Right kidney (tissue), 1 donor: ENCODE measurements at regions not wholly inside any gene's neighbourhood (a gene's known extent, or its start where the extent isn't known, plus 50 kb on each side); places are given as distances from the start of the nearest gene placed in this dataset.

Experiments used
- DNase-seq: peaks from one replicate; pipeline ENCODE4 v3.0.0-alpha.2; 2016

GRCh38 chr6:147135211-147135681 lies 69.0 kb upstream of the STXBP5 start:
- DNase-seq: no peak

GRCh38 chr6:147136057-147136456 lies 68.2 kb upstream of the STXBP5 start:
- DNase-seq: no peak

- no peak for DNase-seq
Measured at GRCh38 chr6:147137986-147138385, 66.2 kb upstream of the STXBP5 start.

GRCh38 chr6:147138835-147139234 lies 65.4 kb upstream of the STXBP5 start:
- no peak for DNase-seq

GRCh38 chr6:147141711-147142308 lies 62.4 kb upstream of the STXBP5 start:
- no peak for DNase-seq

- DNase-seq: no peak
Measured at GRCh38 chr6:147142684-147143245, 61.5 kb upstream of the STXBP5 start.

- no peak for DNase-seq
Measured at GRCh38 chr6:147149092-147149491, 55.1 kb upstream of the STXBP5 start.

- DNase-seq: no peak
Measured at GRCh38 chr6:147149826-147150225, 54.4 kb upstream of the STXBP5 start.

- no peak for DNase-seq
Measured at GRCh38 chr6:147150293-147150692, 53.9 kb upstream of the STXBP5 start.
